ENCODE measurements at regions not wholly inside any gene's neighbourhood (a gene's known extent, or its start where the extent isn't known, plus 50 kb on each side); places are given as distances from the start of the nearest gene placed in this dataset.

DNA sequence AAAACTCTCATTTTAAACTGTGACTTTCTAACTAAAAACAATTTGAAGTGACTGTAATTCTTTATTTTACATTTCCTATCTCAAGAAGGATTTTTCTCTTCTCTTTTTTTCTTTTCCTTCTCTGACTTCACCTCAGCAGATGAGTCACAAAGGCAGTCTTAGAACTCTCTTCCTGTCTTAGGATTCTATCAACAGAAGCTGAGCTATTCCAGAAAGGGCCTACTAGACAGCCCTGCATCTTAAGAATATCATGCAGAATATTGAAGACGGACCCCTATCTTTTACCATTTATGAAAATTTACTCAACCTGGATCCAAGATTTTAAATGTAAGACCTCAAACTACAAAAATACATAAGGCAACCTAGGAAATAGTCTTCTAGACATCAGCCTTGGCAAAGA lies 365.7 kb upstream of the SEMA3C start:
- TF ChIP-seq POLR2AphosphoS5 (IDR thresholded peaks at IDR 0.05) = no peak
- no peak for TF ChIP-seq EP300 (IDR thresholded peaks at IDR 0.05)
- TF ChIP-seq POLR2A (IDR thresholded peaks at IDR 0.05) = no peak
- TF ChIP-seq, protein P1, sequence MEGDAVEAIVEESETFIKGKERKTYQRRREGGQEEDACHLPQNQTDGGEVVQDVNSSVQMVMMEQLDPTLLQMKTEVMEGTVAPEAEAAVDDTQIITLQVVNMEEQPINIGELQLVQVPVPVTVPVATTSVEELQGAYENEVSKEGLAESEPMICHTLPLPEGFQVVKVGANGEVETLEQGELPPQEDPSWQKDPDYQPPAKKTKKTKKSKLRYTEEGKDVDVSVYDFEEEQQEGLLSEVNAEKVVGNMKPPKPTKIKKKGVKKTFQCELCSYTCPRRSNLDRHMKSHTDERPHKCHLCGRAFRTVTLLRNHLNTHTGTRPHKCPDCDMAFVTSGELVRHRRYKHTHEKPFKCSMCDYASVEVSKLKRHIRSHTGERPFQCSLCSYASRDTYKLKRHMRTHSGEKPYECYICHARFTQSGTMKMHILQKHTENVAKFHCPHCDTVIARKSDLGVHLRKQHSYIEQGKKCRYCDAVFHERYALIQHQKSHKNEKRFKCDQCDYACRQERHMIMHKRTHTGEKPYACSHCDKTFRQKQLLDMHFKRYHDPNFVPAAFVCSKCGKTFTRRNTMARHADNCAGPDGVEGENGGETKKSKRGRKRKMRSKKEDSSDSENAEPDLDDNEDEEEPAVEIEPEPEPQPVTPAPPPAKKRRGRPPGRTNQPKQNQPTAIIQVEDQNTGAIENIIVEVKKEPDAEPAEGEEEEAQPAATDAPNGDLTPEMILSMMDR (IDR thresholded peaks at IDR 0.05) = no peak
- no peaks in the 10 kb centered on the region for H3K36me3 ChIP-seq
- DNase-seq = no peak
- H3K27ac ChIP-seq = no peak overlapping the region
- H3K9me3 ChIP-seq = no peaks in the 10 kb centered on the region
- peaks cover 0 to 11% (median 3%) of the 10 kb centered on the region in 4 donors for H3K4me1 ChIP-seq
- no peaks in the 10 kb centered on the region for H3K27me3 ChIP-seq
- H3K4me3 ChIP-seq = no peak overlapping the region
- intact Hi-C loops (cut with DNase I) = no loop called here
- 87 to 93% methylated on average over 1 of the region's 1 CpG for WGBS, 2 donors

DNA sequence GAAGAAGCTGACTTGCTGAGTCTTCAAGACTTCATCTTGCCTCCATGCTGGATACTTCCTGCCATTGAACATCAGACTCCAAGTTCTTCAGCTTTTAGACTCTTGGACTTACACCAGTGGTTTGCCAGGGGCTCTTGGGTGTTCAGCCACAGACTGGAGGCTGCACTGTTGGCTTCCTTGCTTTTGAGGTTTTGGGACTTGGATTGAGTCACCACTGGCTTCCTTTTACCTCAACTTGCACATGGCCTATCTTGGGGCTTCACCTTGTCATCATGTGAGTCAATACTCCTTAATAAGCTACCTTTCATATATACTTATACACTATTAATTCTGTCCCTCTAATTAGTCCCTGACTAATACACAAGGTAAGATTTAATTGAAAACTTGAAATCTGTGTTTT lies 361.7 kb upstream of the SEMA3C start:
- Histone ChIP-seq H3K4me3 (no peak overlapping the region), H3K4me1 (peaks cover 0 to 11% (median 3%) of the 10 kb centered on the region in 4 donors), H3K36me3 (no peaks in the 10 kb centered on the region), H3K27me3 (no peaks in the 10 kb centered on the region), H3K9me3 (no peaks in the 10 kb centered on the region), H3K27ac (no peak overlapping the region)
- TF ChIP-seq POLR2A (IDR thresholded peaks at IDR 0.05) (no peak), POLR2AphosphoS5 (IDR thresholded peaks at IDR 0.05) (no peak), EP300 (IDR thresholded peaks at IDR 0.05) (no peak)
- TF ChIP-seq, protein P1 (IDR thresholded peaks at IDR 0.05) = no peak
- intact Hi-C loops (cut with DNase I) = no loop called here
- DNase-seq = no peak

GRCh38 chr7:81277691-81278090 lies 358.8 kb upstream of the SEMA3C start:
- no peak for DNase-seq
- Histone ChIP-seq H3K27me3 (no peaks in the 10 kb centered on the region), H3K27ac (no peak overlapping the region), H3K4me3 (no peak overlapping the region), H3K4me1 (no peaks in the 10 kb centered on the region), H3K9me3 (no peaks in the 10 kb centered on the region), H3K36me3 (no peaks in the 10 kb centered on the region)
- 56 to 78% methylated on average over 2 of the region's 2 CpGs for WGBS, 2 donors
- intact Hi-C loops (cut with DNase I) = no loop called here
- TF ChIP-seq, protein P1 (IDR thresholded peaks at IDR 0.05) = no peak
- TF ChIP-seq POLR2AphosphoS5 (IDR thresholded peaks at IDR 0.05) (no peak), EP300 (IDR thresholded peaks at IDR 0.05) (no peak), POLR2A (IDR thresholded peaks at IDR 0.05) (no peak)

DNA sequence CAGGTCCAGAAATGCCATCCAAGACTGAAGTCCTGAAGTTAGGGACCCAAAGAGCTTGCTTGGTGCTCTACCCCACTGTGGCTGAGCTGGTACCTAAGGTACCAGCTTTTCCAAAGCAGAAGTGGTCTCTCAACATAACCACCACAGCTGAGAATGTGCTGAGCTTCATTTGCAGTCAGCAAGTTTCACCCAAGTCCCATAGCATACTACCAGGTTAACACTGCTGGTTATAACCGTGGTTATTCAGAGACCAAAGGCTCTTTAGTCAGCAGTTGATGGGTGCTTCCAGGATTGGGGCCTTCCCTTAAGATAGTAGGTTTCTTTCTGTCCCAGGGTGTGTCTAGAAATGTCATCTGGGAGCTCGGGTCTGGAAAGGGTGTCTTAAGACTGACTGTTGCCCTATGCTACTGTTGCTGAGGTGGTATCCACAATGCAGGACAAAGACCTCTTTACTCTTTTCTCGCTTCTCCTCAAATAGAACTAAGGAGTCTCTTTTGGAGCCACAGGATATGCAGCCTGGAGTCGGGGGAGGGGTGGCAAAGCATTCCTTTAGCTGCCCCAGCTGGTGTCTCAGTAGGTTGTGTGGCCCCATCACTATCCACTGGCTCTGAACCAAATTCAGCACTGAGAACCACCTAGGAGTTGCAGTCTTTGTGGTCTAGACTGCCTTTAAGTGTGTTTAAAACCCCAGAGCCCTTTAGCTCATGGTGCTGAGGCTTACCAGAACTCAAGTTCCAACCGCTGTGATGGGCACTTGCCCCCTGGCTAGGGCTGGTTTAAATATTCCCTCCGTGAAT lies 354.9 kb upstream of the SEMA3C start:
- Histone ChIP-seq H3K4me1 (no peaks in the 10 kb centered on the region), H3K4me3 (no peak overlapping the region), H3K9me3 (no peaks in the 10 kb centered on the region), H3K27me3 (no peaks in the 10 kb centered on the region), H3K36me3 (no peaks in the 10 kb centered on the region), H3K27ac (no peak overlapping the region)
- intact Hi-C loops (cut with DNase I) = no loop called here
- no peak for DNase-seq
- TF ChIP-seq, protein P1 (IDR thresholded peaks at IDR 0.05) = no peak
- TF ChIP-seq POLR2A (IDR thresholded peaks at IDR 0.05) = no peak
- TF ChIP-seq POLR2AphosphoS5 (IDR thresholded peaks at IDR 0.05) = no peak
- no peak for TF ChIP-seq EP300 (IDR thresholded peaks at IDR 0.05)
- WGBS, 2 donors = 75 to 81% methylated on average over 6 of the region's 6 CpGs

DNA sequence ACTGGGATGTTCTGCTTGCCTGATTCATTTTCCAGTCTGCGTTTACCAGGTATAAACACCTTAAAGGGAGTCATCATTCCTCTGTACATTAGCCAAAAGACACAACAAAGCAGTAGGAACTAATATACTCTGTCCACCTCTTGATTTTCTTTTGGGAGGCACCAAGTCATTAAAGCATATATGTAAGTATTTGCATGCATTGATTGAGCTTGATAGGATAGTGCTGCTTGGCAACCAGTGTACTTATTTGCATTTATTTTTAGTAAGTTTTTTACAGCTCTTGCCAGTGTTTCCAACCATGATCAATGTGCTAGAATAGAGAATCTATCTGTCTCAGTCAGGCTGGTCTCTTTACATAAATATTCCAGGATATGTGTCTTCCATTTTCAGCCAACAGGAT lies 353.3 kb upstream of the SEMA3C start:
- no peak overlapping the region for H3K4me3 ChIP-seq
- no peaks in the 10 kb centered on the region for H3K36me3 ChIP-seq
- no peak for DNase-seq
- WGBS, 2 donors = 93 to 96% methylated on average over 1 of the region's 1 CpG
- no peak overlapping the region for H3K27ac ChIP-seq
- H3K9me3 ChIP-seq = no peaks in the 10 kb centered on the region
- TF ChIP-seq, protein P1 (IDR thresholded peaks at IDR 0.05) = no peak
- no peak for TF ChIP-seq POLR2A (IDR thresholded peaks at IDR 0.05)
- TF ChIP-seq EP300 (IDR thresholded peaks at IDR 0.05) = no peak
- TF ChIP-seq POLR2AphosphoS5 (IDR thresholded peaks at IDR 0.05) = no peak
- H3K4me1 ChIP-seq = no peaks in the 10 kb centered on the region
- intact Hi-C loops (cut with DNase I) = no loop called here
- no peaks in the 10 kb centered on the region for H3K27me3 ChIP-seq

Data from sigmoid colon (tissue), 6 donors.